H9 (cell line): ENCODE measurements at regions not wholly inside any gene's neighbourhood (a gene's known extent, or its start where the extent isn't known, plus 50 kb on each side); places are given as distances from the start of the nearest gene placed in this dataset.

Experiments
- DNase-seq: peaks from one replicate; pipeline ENCODE4 v3.0.0-alpha.2; 2017
- H2AFZ ChIP-seq: one replicate; pipeline ENCODE4 v1.6.1; 2013; ENCODE audit warnings: mild to moderate bottlenecking, low read length, control low read depth, moderate library complexity
- H2AK5ac ChIP-seq: 2 replicates; pipeline ENCODE4 v1.6.1; 2013; ENCODE audit warnings: low read length, control low read depth, mixed read lengths; ENCODE audit not compliant: insufficient read length
- H2BK120ac ChIP-seq: one replicate; pipeline ENCODE4 v1.6.1; 2013; ENCODE audit warnings: low read depth, mild to moderate bottlenecking, low read length, control low read depth, inconsistent platforms; ENCODE audit not compliant: poor library complexity, severe bottlenecking
- H2BK12ac ChIP-seq: 2 replicates; pipeline ENCODE4 v1.6.1; 2013; ENCODE audit warnings: low read length, control low read depth, mixed read lengths, low read depth; ENCODE audit not compliant: insufficient read length
- H2BK15ac ChIP-seq: 2 replicates; pipeline ENCODE4 v1.6.1; 2013; ENCODE audit warnings: low read depth, low read length, control low read depth
- H2BK20ac ChIP-seq: one replicate; pipeline ENCODE4 v1.6.1; 2013; ENCODE audit warnings: low read depth, mild to moderate bottlenecking, low read length, control low read depth, inconsistent platforms; ENCODE audit not compliant: poor library complexity, severe bottlenecking
- H2BK5ac ChIP-seq: 2 replicates; pipeline ENCODE4 v1.6.1; 2013; ENCODE audit warnings: low read length, control low read depth, mixed read lengths; ENCODE audit not compliant: insufficient read length
- H3K14ac ChIP-seq: 2 replicates; pipeline ENCODE4 v1.6.1; 2013; ENCODE audit warnings: low read length, control low read depth; ENCODE audit not compliant: insufficient read depth
- H3K18ac ChIP-seq: 2 replicates; pipeline ENCODE4 v1.6.1; 2013; ENCODE audit warnings: low read depth, mild to moderate bottlenecking, mixed read lengths, low read length, control low read depth; ENCODE audit not compliant: insufficient read length
- H3K23ac ChIP-seq: 2 replicates; pipeline ENCODE4 v1.6.1; 2013; ENCODE audit warnings: low read length, control low read depth, mixed read lengths, low read depth; ENCODE audit not compliant: insufficient read length
- H3K23me2 ChIP-seq: 2 replicates; pipeline ENCODE4 v1.6.1; 2013; ENCODE audit warnings: low read depth, mild to moderate bottlenecking, mixed read lengths, low read length, control low read depth; ENCODE audit not compliant: insufficient read length, poor library complexity, severe bottlenecking
- H3K27ac ChIP-seq: 2 replicates; pipeline ENCODE4 v1.5.1; 2013; ENCODE audit warnings: low read length, control low read depth, mixed read lengths, low read depth; ENCODE audit not compliant: insufficient read length
- H3K27me3 ChIP-seq: 2 replicates; pipeline ENCODE4 v1.6.1; 2013; ENCODE audit warnings: low read length, control low read depth, inconsistent platforms; ENCODE audit not compliant: insufficient read depth
- H3K4ac ChIP-seq: 2 replicates; pipeline ENCODE4 v1.6.1; 2013; ENCODE audit warnings: low read depth, mild to moderate bottlenecking, control low read depth, inconsistent platforms, low read length, moderate library complexity
- H3K4me1 ChIP-seq: 2 replicates; pipeline ENCODE4 v1.6.1; 2013; ENCODE audit warnings: low read length, control low read depth, inconsistent platforms; ENCODE audit not compliant: insufficient read depth
- H3K4me2 ChIP-seq: 2 replicates; pipeline ENCODE4 v1.6.1; 2013; ENCODE audit warnings: low read length, control low read depth, mixed read lengths; ENCODE audit not compliant: insufficient read length, insufficient read depth
- H3K56ac ChIP-seq: 2 replicates; pipeline ENCODE4 v1.6.1; 2013; ENCODE audit warnings: low read depth, mild to moderate bottlenecking, mixed read lengths, low read length, control low read depth; ENCODE audit not compliant: insufficient read length
- H3K79me1 ChIP-seq: 2 replicates; pipeline ENCODE4 v1.6.1; 2013; ENCODE audit warnings: low read depth, mild to moderate bottlenecking, moderate library complexity, low read length, control low read depth, inconsistent platforms; ENCODE audit not compliant: insufficient read depth, poor library complexity, severe bottlenecking
- H3K79me2 ChIP-seq: 2 replicates; pipeline ENCODE4 v1.6.1; 2013; ENCODE audit warnings: low read length, control low read depth, inconsistent platforms; ENCODE audit not compliant: insufficient read depth
- H3K9ac ChIP-seq: 2 replicates; pipeline ENCODE4 v1.6.1; 2013; ENCODE audit warnings: low read length, control low read depth, mixed read lengths; ENCODE audit not compliant: insufficient read length; ENCODE audit errors: extremely low read depth
- H3K9me3 ChIP-seq: one replicate; pipeline ENCODE4 v1.6.1; 2013; ENCODE audit warnings: low read depth, low read length, inconsistent platforms; ENCODE audit not compliant: control insufficient read depth
- H3T11ph ChIP-seq: one replicate; pipeline ENCODE4 v1.6.1; 2013; ENCODE audit warnings: mild to moderate bottlenecking, low read length, control low read depth, inconsistent platforms
- H4K20me1 ChIP-seq: one replicate; pipeline ENCODE4 v1.6.1; 2013; ENCODE audit not compliant: control insufficient read depth, insufficient read length, insufficient read depth
- H4K5ac ChIP-seq: 2 replicates; pipeline ENCODE4 v1.6.1; 2013; ENCODE audit warnings: low read depth, mild to moderate bottlenecking, mixed read lengths, low read length, control low read depth; ENCODE audit not compliant: insufficient read length
- H4K8ac ChIP-seq: replicated peaks from 2 replicates; pipeline ENCODE4 v1.6.1; 2013; ENCODE audit warnings: low read length, control low read depth, mixed read lengths, low read depth; ENCODE audit not compliant: insufficient read length
- H4K91ac ChIP-seq: 2 replicates; pipeline ENCODE4 v1.6.1; 2013; ENCODE audit warnings: low read depth, mild to moderate bottlenecking, moderate library complexity, mixed read lengths, low read length, control low read depth; ENCODE audit not compliant: insufficient read length
- H3K27ac Mint-ChIP-seq, 3 experiments: 2 replicates in 2 of 3; 3 replicates in 1 of 3; pipeline ENCODE4 v1.8.0; 2020 to 2021; ENCODE audit warnings: mixed read lengths in 3 of 3, mild to moderate bottlenecking in 1 of 3, moderate library complexity in 1 of 3
- H3K27me3 Mint-ChIP-seq: 2 replicates; pipeline ENCODE4 v1.8.0; 2021; ENCODE audit warnings: low read depth, mild to moderate bottlenecking, moderate library complexity, mixed read lengths
- H3K36me3 Mint-ChIP-seq, 3 experiments: 2 replicates in 2 of 3; 3 replicates in 1 of 3; pipeline ENCODE4 v1.8.0; 2020 to 2021; ENCODE audit warnings: low read depth in 3 of 3, mixed read lengths in 3 of 3; ENCODE audit not compliant: insufficient read depth in 1 of 3
- H3K4me1 Mint-ChIP-seq, 2 experiments: 2 replicates each; pipeline ENCODE4 v1.8.0; 2020; ENCODE audit warnings: mixed read lengths in 2 of 2
- H3K4me3 Mint-ChIP-seq, 2 experiments: 2 replicates in 1 of 2; 3 replicates in 1 of 2; pipeline ENCODE4 v1.8.0; 2020 to 2021; ENCODE audit warnings: mild to moderate bottlenecking in 2 of 2, mixed read lengths in 2 of 2, moderate library complexity in 1 of 2
- H3K9me3 Mint-ChIP-seq, 2 experiments: 2 replicates in 1 of 2; 3 replicates in 1 of 2; pipeline ENCODE4 v1.8.0; 2020; ENCODE audit warnings: mild to moderate bottlenecking in 2 of 2, mixed read lengths in 2 of 2, moderate library complexity in 1 of 2
- WGBS: extraction: QIAGEN DNeasy Blood & Tissue Kit; methylation state at CpG from one replicate; pipeline ENCODE4 v1.1.7; 2013; ENCODE audit warnings: missing lambda C conversion rate, low lambda C conversion rate, mixed read lengths; ENCODE audit not compliant: insufficient read length; ENCODE audit errors: extremely low coverage; 5-methylcytosine and 5-hydroxymethylcytosine counted together
- TF ChIP-seq, protein P1 (sequence below): fragments of 200-600 bp; sonication (generic); conservative IDR thresholded peaks from 3 replicates; pipeline ENCODE4 v1.8.0; 2021; ENCODE audit warnings: antibody characterized with exemption, mild to moderate bottlenecking

DNA sequence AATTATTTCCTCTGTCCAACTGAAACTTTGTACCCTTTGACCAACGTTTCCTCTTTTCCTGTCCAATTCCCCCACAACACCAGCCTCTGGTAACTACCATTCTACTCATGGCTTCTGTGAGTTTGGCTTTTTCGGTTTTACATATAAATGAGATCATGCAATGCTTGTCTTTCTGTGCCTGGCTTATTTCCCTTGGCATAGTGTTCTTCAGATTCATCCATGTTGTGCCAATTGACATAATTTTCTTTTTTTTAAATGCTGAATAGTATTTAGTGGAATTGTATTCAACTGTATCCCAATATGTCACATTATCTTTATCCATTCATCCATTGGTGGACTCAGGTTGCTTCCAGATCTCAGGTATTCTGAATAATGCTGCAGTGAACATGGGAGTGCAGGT is 222.5 kb upstream of the GALNTL6 start:
- no peaks in the 10 kb centered on the region for H3K27me3 Mint-ChIP-seq
- no peak overlapping the region for H3K23ac ChIP-seq
- no peak overlapping the region for H3T11ph ChIP-seq

More for the DNA sequence above, 222.5 kb upstream of the GALNTL6 start:
- Histone ChIP-seq H3K14ac (no peak overlapping the region), H3K9ac (no peak overlapping the region), H3K4me2 (no peak overlapping the region), H2BK12ac (no peak overlapping the region), H2AK5ac (no peak overlapping the region), H2BK5ac (no peak overlapping the region), H4K20me1 (no peaks in the 10 kb centered on the region), H3K27ac (no peak overlapping the region), H2AFZ (no peak overlapping the region), H3K4me1 (no peaks in the 10 kb centered on the region), H3K23me2 (no peaks in the 10 kb centered on the region), H2BK20ac (no peak overlapping the region), H2BK120ac (no peak overlapping the region), H3K79me2 (no peaks in the 10 kb centered on the region), H4K91ac (no peak overlapping the region), H3K79me1 (no peaks in the 10 kb centered on the region), H4K5ac (no peak overlapping the region), H3K56ac (no peak overlapping the region), H4K8ac (no peak overlapping the region), H3K18ac (no peak overlapping the region), H3K4ac (no peak overlapping the region), H2BK15ac (no peak overlapping the region), H3K9me3 (no peaks in the 10 kb centered on the region), H3K27me3 (no peaks in the 10 kb centered on the region)
- peaks cover 10 to 12% of the 10 kb centered on the region in 2 experiments for H3K4me1 Mint-ChIP-seq
- no peaks in the 10 kb centered on the region for H3K9me3 Mint-ChIP-seq
- TF ChIP-seq, protein P1, sequence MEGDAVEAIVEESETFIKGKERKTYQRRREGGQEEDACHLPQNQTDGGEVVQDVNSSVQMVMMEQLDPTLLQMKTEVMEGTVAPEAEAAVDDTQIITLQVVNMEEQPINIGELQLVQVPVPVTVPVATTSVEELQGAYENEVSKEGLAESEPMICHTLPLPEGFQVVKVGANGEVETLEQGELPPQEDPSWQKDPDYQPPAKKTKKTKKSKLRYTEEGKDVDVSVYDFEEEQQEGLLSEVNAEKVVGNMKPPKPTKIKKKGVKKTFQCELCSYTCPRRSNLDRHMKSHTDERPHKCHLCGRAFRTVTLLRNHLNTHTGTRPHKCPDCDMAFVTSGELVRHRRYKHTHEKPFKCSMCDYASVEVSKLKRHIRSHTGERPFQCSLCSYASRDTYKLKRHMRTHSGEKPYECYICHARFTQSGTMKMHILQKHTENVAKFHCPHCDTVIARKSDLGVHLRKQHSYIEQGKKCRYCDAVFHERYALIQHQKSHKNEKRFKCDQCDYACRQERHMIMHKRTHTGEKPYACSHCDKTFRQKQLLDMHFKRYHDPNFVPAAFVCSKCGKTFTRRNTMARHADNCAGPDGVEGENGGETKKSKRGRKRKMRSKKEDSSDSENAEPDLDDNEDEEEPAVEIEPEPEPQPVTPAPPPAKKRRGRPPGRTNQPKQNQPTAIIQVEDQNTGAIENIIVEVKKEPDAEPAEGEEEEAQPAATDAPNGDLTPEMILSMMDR = no peak
- WGBS = no CpG with 5 or more reads among the region's 2 CpGs
- no peaks in the 10 kb centered on the region for H3K36me3 Mint-ChIP-seq
- H3K4me3 Mint-ChIP-seq = no peak overlapping the region
- H3K27ac Mint-ChIP-seq = peak overlapping the region in 1 of 3 experiments; percentile 41; a peak in 1 of 7 replicates
- no peak for DNase-seq
